ENCODE measurements at regions not wholly inside any gene's neighbourhood (a gene's known extent, or its start where the extent isn't known, plus 50 kb on each side); places are given as distances from the start of the nearest gene placed in this dataset.
A peak's percentile ranks its signal among the peaks of the same experiment; 100 is the strongest.

DNA sequence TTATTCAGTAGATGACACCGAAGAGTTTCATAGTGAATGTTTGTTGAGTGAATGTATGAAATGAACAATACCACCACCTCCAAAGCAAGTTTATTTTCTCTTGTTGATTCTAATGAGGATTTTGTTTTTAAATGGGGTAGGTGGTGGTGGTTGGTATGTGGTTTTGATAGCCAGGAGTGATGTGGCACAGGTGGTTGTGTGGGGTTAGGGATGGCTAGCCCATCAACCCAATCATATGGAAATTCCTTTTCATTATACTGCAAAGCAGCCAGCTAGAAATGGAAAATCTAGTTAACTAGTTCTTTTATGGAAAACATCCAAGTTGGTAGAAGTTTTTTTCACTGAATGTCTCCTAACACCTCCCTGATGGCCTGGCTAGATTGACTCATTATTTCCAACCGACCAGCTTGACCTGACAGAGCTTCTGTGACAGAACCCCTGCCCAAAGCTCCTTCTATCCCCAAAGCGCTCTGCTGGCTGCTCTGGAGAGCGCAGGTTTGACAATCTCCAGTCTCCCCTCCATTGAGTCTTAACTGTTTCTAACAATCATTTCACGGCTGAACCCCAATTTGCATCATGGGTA is 376.9 kb downstream of the MTX2 start:
- POLR2A ChIA-PET (ENCODE audit: low non-redundant PET) = no interaction called here
- Histone ChIP-seq H3K36me3 (ENCODE audit: insufficient read depth, low read length, poor library complexity, severe bottlenecking) (no peaks in the 10 kb centered on the region), H3K27ac (ENCODE audit: low read depth, low read length, poor library complexity, severe bottlenecking) (no peak overlapping the region), H3K4me3 (ENCODE audit: low read depth, low read length, poor library complexity, severe bottlenecking) (no peak overlapping the region), H3K27me3 (replicated peaks; ENCODE audit: insufficient read depth, low read depth, low read length, poor library complexity) (no peaks in the 10 kb centered on the region), H3K9me3 (ENCODE audit: low read depth, low read length, poor library complexity, severe bottlenecking) (no peaks in the 10 kb centered on the region), H3K4me1 (ENCODE audit: insufficient read depth, low read length, poor library complexity, severe bottlenecking) (peaks cover 53% of the 10 kb centered on the region)
- TF ChIP-seq, protein P1, sequence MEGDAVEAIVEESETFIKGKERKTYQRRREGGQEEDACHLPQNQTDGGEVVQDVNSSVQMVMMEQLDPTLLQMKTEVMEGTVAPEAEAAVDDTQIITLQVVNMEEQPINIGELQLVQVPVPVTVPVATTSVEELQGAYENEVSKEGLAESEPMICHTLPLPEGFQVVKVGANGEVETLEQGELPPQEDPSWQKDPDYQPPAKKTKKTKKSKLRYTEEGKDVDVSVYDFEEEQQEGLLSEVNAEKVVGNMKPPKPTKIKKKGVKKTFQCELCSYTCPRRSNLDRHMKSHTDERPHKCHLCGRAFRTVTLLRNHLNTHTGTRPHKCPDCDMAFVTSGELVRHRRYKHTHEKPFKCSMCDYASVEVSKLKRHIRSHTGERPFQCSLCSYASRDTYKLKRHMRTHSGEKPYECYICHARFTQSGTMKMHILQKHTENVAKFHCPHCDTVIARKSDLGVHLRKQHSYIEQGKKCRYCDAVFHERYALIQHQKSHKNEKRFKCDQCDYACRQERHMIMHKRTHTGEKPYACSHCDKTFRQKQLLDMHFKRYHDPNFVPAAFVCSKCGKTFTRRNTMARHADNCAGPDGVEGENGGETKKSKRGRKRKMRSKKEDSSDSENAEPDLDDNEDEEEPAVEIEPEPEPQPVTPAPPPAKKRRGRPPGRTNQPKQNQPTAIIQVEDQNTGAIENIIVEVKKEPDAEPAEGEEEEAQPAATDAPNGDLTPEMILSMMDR (conservative IDR thresholded peaks at IDR 0.05; ENCODE audit: low read depth, low read length) = 0 out of 2 replicates have a peak, but pooled peaks have one; percentile 12
- TF ChIP-seq EZH2 (IDR thresholded peaks at IDR 0.05; ENCODE audit: borderline replicate concordance, low read depth, low read length, poor library complexity, severe bottlenecking) = no peak
- intact Hi-C loops (cut with micrococcal nuclease; ENCODE audit: unreplicated experiment) = no loop called here
- CTCF ChIA-PET = no interaction called here
- BruUV-seq (replicated peaks) = no TSS peak
- DNase-seq (ENCODE audit: low spot score) = no peak

DNA sequence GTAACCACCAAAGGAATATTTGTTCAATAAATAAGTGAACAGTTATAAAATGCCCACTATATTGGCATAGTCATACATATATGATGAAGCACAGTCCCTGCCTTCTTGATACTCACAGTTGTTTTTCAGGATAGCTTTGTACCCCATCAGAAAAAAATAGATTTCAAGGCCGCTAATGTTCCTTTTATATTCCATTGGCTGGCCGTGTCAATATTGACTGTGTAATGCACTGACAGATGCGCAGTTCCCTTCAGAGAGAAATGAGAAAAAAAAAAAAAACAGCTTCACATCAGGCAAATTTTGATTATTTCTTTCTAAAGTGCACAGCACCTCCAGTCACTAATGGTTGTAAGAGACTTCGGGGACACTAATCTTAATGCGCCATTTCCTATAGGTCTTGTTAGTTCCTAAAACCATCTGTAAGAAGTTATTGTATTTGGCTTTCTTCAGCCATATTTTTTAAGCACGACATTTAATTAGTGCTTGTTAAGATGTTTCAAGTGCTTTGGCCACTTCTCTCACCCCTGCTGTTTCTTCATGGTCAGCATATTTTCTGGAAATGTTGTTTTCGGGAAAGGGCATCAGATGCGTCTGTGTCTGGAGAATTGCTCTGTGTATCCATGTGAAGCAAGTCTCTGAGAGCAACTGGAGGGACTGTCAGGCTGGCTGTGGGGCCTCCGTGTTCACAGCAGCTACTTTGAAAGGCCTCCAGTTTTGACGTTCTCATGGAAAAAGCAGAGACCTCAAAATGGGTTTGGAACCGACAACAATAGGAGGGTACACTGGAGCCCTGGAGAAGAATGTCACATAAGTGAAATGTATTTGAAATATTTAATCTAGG is 378.3 kb downstream of the MTX2 start:
- Histone ChIP-seq H3K4me1 (ENCODE audit: insufficient read depth, low read length, poor library complexity, severe bottlenecking) (peaks cover 68% of the 10 kb centered on the region), H3K36me3 (ENCODE audit: insufficient read depth, low read length, poor library complexity, severe bottlenecking) (no peaks in the 10 kb centered on the region), H3K27ac (ENCODE audit: low read depth, low read length, poor library complexity, severe bottlenecking) (no peak overlapping the region), H3K27me3 (replicated peaks; ENCODE audit: insufficient read depth, low read depth, low read length, poor library complexity) (no peaks in the 10 kb centered on the region), H3K9me3 (ENCODE audit: low read depth, low read length, poor library complexity, severe bottlenecking) (no peaks in the 10 kb centered on the region), H3K4me3 (ENCODE audit: low read depth, low read length, poor library complexity, severe bottlenecking) (no peak overlapping the region)
- DNase-seq (ENCODE audit: low spot score) = no peak
- no peak for TF ChIP-seq EZH2 (IDR thresholded peaks at IDR 0.05; ENCODE audit: borderline replicate concordance, low read depth, low read length, poor library complexity, severe bottlenecking)
- TF ChIP-seq, protein P1 (conservative IDR thresholded peaks at IDR 0.05; ENCODE audit: low read depth, low read length) = no peak
- intact Hi-C loops (cut with micrococcal nuclease; ENCODE audit: unreplicated experiment) = no loop called here
- CTCF ChIA-PET = no interaction called here
- POLR2A ChIA-PET (ENCODE audit: low non-redundant PET) = interaction anchor here (0.7 kb wide), 1 partner anchor 521 kb away, joined by 8 read pairs; no protein-coding TSS in a partner anchor
- BruUV-seq (replicated peaks) = no TSS peak

DNA sequence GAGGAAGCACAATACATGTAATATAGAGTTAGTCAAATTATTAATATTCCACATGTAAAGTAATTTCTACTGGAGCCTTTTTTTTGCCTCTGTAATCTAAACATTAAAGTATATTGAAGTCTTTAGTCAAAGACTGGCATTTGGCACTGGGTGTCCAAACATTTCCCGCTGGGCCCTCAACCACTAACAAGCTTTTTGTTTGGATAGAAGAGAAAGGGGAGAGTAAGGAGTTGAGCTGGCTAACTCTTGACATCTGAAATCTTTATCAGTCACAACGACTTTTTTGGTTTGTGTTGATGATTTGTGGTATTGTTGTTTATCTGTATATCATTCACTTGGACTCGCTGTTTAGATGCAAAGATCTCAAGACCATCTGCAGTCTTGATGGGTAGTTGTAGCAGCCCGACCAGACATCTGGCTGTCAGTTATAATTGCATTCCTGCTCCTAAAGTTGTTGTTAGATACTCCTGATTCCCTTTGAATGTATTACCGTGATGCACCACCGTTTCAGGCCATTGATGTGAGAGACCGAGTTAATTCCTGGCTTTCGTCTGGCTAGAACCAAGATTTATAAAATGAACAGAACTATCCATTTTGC is 379.6 kb downstream of the MTX2 start:
- no peaks in the 10 kb centered on the region for H3K36me3 ChIP-seq (ENCODE audit: insufficient read depth, low read length, poor library complexity, severe bottlenecking)
- H3K4me3 ChIP-seq (ENCODE audit: low read depth, low read length, poor library complexity, severe bottlenecking) = no peak overlapping the region
- ChIA-PET POLR2A (ENCODE audit: low non-redundant PET) (no interaction called here), CTCF (no interaction called here)
- H3K27me3 ChIP-seq (replicated peaks; ENCODE audit: insufficient read depth, low read depth, low read length, poor library complexity) = no peaks in the 10 kb centered on the region
- H3K4me1 ChIP-seq (ENCODE audit: insufficient read depth, low read length, poor library complexity, severe bottlenecking) = peaks cover 71% of the 10 kb centered on the region
- no peak for TF ChIP-seq EZH2 (IDR thresholded peaks at IDR 0.05; ENCODE audit: borderline replicate concordance, low read depth, low read length, poor library complexity, severe bottlenecking)
- TF ChIP-seq, protein P1 (conservative IDR thresholded peaks at IDR 0.05; ENCODE audit: low read depth, low read length) = no peak
- DNase-seq (ENCODE audit: low spot score) = no peak
- no peaks in the 10 kb centered on the region for H3K9me3 ChIP-seq (ENCODE audit: low read depth, low read length, poor library complexity, severe bottlenecking)
- intact Hi-C loops (cut with micrococcal nuclease; ENCODE audit: unreplicated experiment) = no loop called here
- H3K27ac ChIP-seq (ENCODE audit: low read depth, low read length, poor library complexity, severe bottlenecking) = peak overlapping the region; percentile 44
- no TSS peak for BruUV-seq (replicated peaks)
